H9 (cell line): ENCODE measurements at regions not wholly inside any gene's neighbourhood (a gene's known extent, or its start where the extent isn't known, plus 50 kb on each side); places are given as distances from the start of the nearest gene placed in this dataset.

Experiments used
- DNase-seq: peaks from one replicate; pipeline ENCODE4 v3.0.0-alpha.2; 2017
- H2AFZ ChIP-seq: one replicate; pipeline ENCODE4 v1.6.1; 2013; ENCODE audit warnings: mild to moderate bottlenecking, low read length, control low read depth, moderate library complexity
- H2AK5ac ChIP-seq: 2 replicates; pipeline ENCODE4 v1.6.1; 2013; ENCODE audit warnings: low read length, control low read depth, mixed read lengths; ENCODE audit not compliant: insufficient read length
- H2BK120ac ChIP-seq: one replicate; pipeline ENCODE4 v1.6.1; 2013; ENCODE audit warnings: low read depth, mild to moderate bottlenecking, low read length, control low read depth, inconsistent platforms; ENCODE audit not compliant: poor library complexity, severe bottlenecking
- H2BK12ac ChIP-seq: 2 replicates; pipeline ENCODE4 v1.6.1; 2013; ENCODE audit warnings: low read length, control low read depth, mixed read lengths, low read depth; ENCODE audit not compliant: insufficient read length
- H2BK15ac ChIP-seq: 2 replicates; pipeline ENCODE4 v1.6.1; 2013; ENCODE audit warnings: low read depth, low read length, control low read depth
- H2BK20ac ChIP-seq: one replicate; pipeline ENCODE4 v1.6.1; 2013; ENCODE audit warnings: low read depth, mild to moderate bottlenecking, low read length, control low read depth, inconsistent platforms; ENCODE audit not compliant: poor library complexity, severe bottlenecking
- H2BK5ac ChIP-seq: 2 replicates; pipeline ENCODE4 v1.6.1; 2013; ENCODE audit warnings: low read length, control low read depth, mixed read lengths; ENCODE audit not compliant: insufficient read length
- H3K14ac ChIP-seq: 2 replicates; pipeline ENCODE4 v1.6.1; 2013; ENCODE audit warnings: low read length, control low read depth; ENCODE audit not compliant: insufficient read depth
- H3K18ac ChIP-seq: 2 replicates; pipeline ENCODE4 v1.6.1; 2013; ENCODE audit warnings: low read depth, mild to moderate bottlenecking, mixed read lengths, low read length, control low read depth; ENCODE audit not compliant: insufficient read length
- H3K23ac ChIP-seq: 2 replicates; pipeline ENCODE4 v1.6.1; 2013; ENCODE audit warnings: low read length, control low read depth, mixed read lengths, low read depth; ENCODE audit not compliant: insufficient read length
- H3K23me2 ChIP-seq: 2 replicates; pipeline ENCODE4 v1.6.1; 2013; ENCODE audit warnings: low read depth, mild to moderate bottlenecking, mixed read lengths, low read length, control low read depth; ENCODE audit not compliant: insufficient read length, poor library complexity, severe bottlenecking
- H3K27ac ChIP-seq: 2 replicates; pipeline ENCODE4 v1.5.1; 2013; ENCODE audit warnings: low read length, control low read depth, mixed read lengths, low read depth; ENCODE audit not compliant: insufficient read length
- H3K27me3 ChIP-seq: 2 replicates; pipeline ENCODE4 v1.6.1; 2013; ENCODE audit warnings: low read length, control low read depth, inconsistent platforms; ENCODE audit not compliant: insufficient read depth
- H3K4ac ChIP-seq: 2 replicates; pipeline ENCODE4 v1.6.1; 2013; ENCODE audit warnings: low read depth, mild to moderate bottlenecking, control low read depth, inconsistent platforms, low read length, moderate library complexity
- H3K4me1 ChIP-seq: 2 replicates; pipeline ENCODE4 v1.6.1; 2013; ENCODE audit warnings: low read length, control low read depth, inconsistent platforms; ENCODE audit not compliant: insufficient read depth
- H3K4me2 ChIP-seq: 2 replicates; pipeline ENCODE4 v1.6.1; 2013; ENCODE audit warnings: low read length, control low read depth, mixed read lengths; ENCODE audit not compliant: insufficient read length, insufficient read depth
- H3K56ac ChIP-seq: 2 replicates; pipeline ENCODE4 v1.6.1; 2013; ENCODE audit warnings: low read depth, mild to moderate bottlenecking, mixed read lengths, low read length, control low read depth; ENCODE audit not compliant: insufficient read length
- H3K79me1 ChIP-seq: 2 replicates; pipeline ENCODE4 v1.6.1; 2013; ENCODE audit warnings: low read depth, mild to moderate bottlenecking, moderate library complexity, low read length, control low read depth, inconsistent platforms; ENCODE audit not compliant: insufficient read depth, poor library complexity, severe bottlenecking
- H3K79me2 ChIP-seq: 2 replicates; pipeline ENCODE4 v1.6.1; 2013; ENCODE audit warnings: low read length, control low read depth, inconsistent platforms; ENCODE audit not compliant: insufficient read depth
- H3K9ac ChIP-seq: 2 replicates; pipeline ENCODE4 v1.6.1; 2013; ENCODE audit warnings: low read length, control low read depth, mixed read lengths; ENCODE audit not compliant: insufficient read length; ENCODE audit errors: extremely low read depth
- H3K9me3 ChIP-seq: one replicate; pipeline ENCODE4 v1.6.1; 2013; ENCODE audit warnings: low read depth, low read length, inconsistent platforms; ENCODE audit not compliant: control insufficient read depth
- H3T11ph ChIP-seq: one replicate; pipeline ENCODE4 v1.6.1; 2013; ENCODE audit warnings: mild to moderate bottlenecking, low read length, control low read depth, inconsistent platforms
- H4K20me1 ChIP-seq: one replicate; pipeline ENCODE4 v1.6.1; 2013; ENCODE audit not compliant: control insufficient read depth, insufficient read length, insufficient read depth
- H4K5ac ChIP-seq: 2 replicates; pipeline ENCODE4 v1.6.1; 2013; ENCODE audit warnings: low read depth, mild to moderate bottlenecking, mixed read lengths, low read length, control low read depth; ENCODE audit not compliant: insufficient read length
- H4K8ac ChIP-seq: replicated peaks from 2 replicates; pipeline ENCODE4 v1.6.1; 2013; ENCODE audit warnings: low read length, control low read depth, mixed read lengths, low read depth; ENCODE audit not compliant: insufficient read length
- H4K91ac ChIP-seq: 2 replicates; pipeline ENCODE4 v1.6.1; 2013; ENCODE audit warnings: low read depth, mild to moderate bottlenecking, moderate library complexity, mixed read lengths, low read length, control low read depth; ENCODE audit not compliant: insufficient read length
- H3K27ac Mint-ChIP-seq, 3 experiments: 2 replicates in 2 of 3; 3 replicates in 1 of 3; pipeline ENCODE4 v1.8.0; 2020 to 2021; ENCODE audit warnings: mixed read lengths in 3 of 3, mild to moderate bottlenecking in 1 of 3, moderate library complexity in 1 of 3
- H3K27me3 Mint-ChIP-seq: 2 replicates; pipeline ENCODE4 v1.8.0; 2021; ENCODE audit warnings: low read depth, mild to moderate bottlenecking, moderate library complexity, mixed read lengths
- H3K36me3 Mint-ChIP-seq, 3 experiments: 2 replicates in 2 of 3; 3 replicates in 1 of 3; pipeline ENCODE4 v1.8.0; 2020 to 2021; ENCODE audit warnings: low read depth in 3 of 3, mixed read lengths in 3 of 3; ENCODE audit not compliant: insufficient read depth in 1 of 3
- H3K4me1 Mint-ChIP-seq, 2 experiments: 2 replicates each; pipeline ENCODE4 v1.8.0; 2020; ENCODE audit warnings: mixed read lengths in 2 of 2
- H3K4me3 Mint-ChIP-seq, 2 experiments: 2 replicates in 1 of 2; 3 replicates in 1 of 2; pipeline ENCODE4 v1.8.0; 2020 to 2021; ENCODE audit warnings: mild to moderate bottlenecking in 2 of 2, mixed read lengths in 2 of 2, moderate library complexity in 1 of 2
- H3K9me3 Mint-ChIP-seq, 2 experiments: 2 replicates in 1 of 2; 3 replicates in 1 of 2; pipeline ENCODE4 v1.8.0; 2020; ENCODE audit warnings: mild to moderate bottlenecking in 2 of 2, mixed read lengths in 2 of 2, moderate library complexity in 1 of 2
- WGBS: extraction: QIAGEN DNeasy Blood & Tissue Kit; methylation state at CpG from one replicate; pipeline ENCODE4 v1.1.7; 2013; ENCODE audit warnings: missing lambda C conversion rate, low lambda C conversion rate, mixed read lengths; ENCODE audit not compliant: insufficient read length; ENCODE audit errors: extremely low coverage; 5-methylcytosine and 5-hydroxymethylcytosine counted together
- TF ChIP-seq, protein P1 (sequence below): fragments of 200-600 bp; sonication (generic); conservative IDR thresholded peaks from 3 replicates; pipeline ENCODE4 v1.8.0; 2021; ENCODE audit warnings: antibody characterized with exemption, mild to moderate bottlenecking

DNA sequence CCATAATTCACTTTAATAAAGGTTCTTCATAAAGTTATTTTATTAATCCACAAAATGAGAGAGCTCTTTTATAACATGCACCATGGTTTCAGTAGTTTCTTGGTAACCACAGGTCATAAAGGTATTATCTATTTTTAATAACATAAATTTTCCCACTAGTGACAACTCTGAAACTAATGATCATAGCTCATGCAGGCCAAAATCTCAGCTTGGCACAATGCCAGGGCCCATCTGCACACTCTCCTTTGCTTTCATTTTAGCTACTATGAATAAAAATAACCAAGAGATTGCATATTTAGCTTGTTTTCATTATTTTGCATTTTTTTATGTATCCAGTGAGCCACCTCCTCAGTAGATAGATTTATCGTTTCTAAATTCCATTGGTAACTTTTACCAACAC, 691.8 kb upstream of the CHAC2 start:
- no peak overlapping the region for H3K18ac ChIP-seq
- no peak overlapping the region for H2BK12ac ChIP-seq
- no peak overlapping the region for H4K91ac ChIP-seq
- no peak overlapping the region for H2BK5ac ChIP-seq
- no peak overlapping the region for H3K4ac ChIP-seq
- no peaks in the 10 kb centered on the region for H3K23me2 ChIP-seq
- H3K27ac ChIP-seq = no peak overlapping the region
- H2BK20ac ChIP-seq = no peak overlapping the region
- no peaks in the 10 kb centered on the region for H3K27me3 ChIP-seq
- no peak overlapping the region for H4K8ac ChIP-seq
- no peak overlapping the region for H2BK15ac ChIP-seq
- no peaks in the 10 kb centered on the region for H3K9me3 ChIP-seq
- H2AK5ac ChIP-seq = no peak overlapping the region
- H3K14ac ChIP-seq = no peak overlapping the region
- DNase-seq = no peak
- H4K20me1 ChIP-seq = no peaks in the 10 kb centered on the region
- Mint-ChIP-seq H3K4me3 (no peak overlapping the region), H3K9me3 (peaks cover 0 to 2% of the 10 kb centered on the region in 2 experiments; a peak in 2 of 5 replicates), H3K36me3 (0 out of 7 replicates have a peak, but pooled peaks cover 0 to under 1% (median 0%) of the 10 kb centered on the region in 3 experiments), H3K27me3 (no peaks in the 10 kb centered on the region), H3K4me1 (peaks cover 6 to 11% of the 10 kb centered on the region in 2 experiments), H3K27ac (no peak overlapping the region)
- H3K56ac ChIP-seq = no peak overlapping the region
- H3T11ph ChIP-seq = no peak overlapping the region
- no peak overlapping the region for H2AFZ ChIP-seq
- no peak overlapping the region for H4K5ac ChIP-seq
- H3K9ac ChIP-seq = no peak overlapping the region
- no peaks in the 10 kb centered on the region for H3K79me1 ChIP-seq
- WGBS = no CpG with 5 or more reads among the region's 1 CpG
- no peak overlapping the region for H2BK120ac ChIP-seq
- no peak overlapping the region for H3K23ac ChIP-seq
- TF ChIP-seq, protein P1, sequence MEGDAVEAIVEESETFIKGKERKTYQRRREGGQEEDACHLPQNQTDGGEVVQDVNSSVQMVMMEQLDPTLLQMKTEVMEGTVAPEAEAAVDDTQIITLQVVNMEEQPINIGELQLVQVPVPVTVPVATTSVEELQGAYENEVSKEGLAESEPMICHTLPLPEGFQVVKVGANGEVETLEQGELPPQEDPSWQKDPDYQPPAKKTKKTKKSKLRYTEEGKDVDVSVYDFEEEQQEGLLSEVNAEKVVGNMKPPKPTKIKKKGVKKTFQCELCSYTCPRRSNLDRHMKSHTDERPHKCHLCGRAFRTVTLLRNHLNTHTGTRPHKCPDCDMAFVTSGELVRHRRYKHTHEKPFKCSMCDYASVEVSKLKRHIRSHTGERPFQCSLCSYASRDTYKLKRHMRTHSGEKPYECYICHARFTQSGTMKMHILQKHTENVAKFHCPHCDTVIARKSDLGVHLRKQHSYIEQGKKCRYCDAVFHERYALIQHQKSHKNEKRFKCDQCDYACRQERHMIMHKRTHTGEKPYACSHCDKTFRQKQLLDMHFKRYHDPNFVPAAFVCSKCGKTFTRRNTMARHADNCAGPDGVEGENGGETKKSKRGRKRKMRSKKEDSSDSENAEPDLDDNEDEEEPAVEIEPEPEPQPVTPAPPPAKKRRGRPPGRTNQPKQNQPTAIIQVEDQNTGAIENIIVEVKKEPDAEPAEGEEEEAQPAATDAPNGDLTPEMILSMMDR = no peak
- no peaks in the 10 kb centered on the region for H3K79me2 ChIP-seq
- H3K4me1 ChIP-seq = no peaks in the 10 kb centered on the region
- no peak overlapping the region for H3K4me2 ChIP-seq
